Kidney (tissue), 13 donors: ENCODE measurements at regions not wholly inside any gene's neighbourhood (a gene's known extent, or its start where the extent isn't known, plus 50 kb on each side); places are given as distances from the start of the nearest gene placed in this dataset.

ENCODE experiments used
- DNase-seq, 5 donors: peaks; one replicate each; pipeline ENCODE4 v3.0.0-alpha.2; 2013 to 2020
- FAIRE-seq: peaks from 2 replicates; lab custom pipeline; 2012; peaks lifted over from hg19 to GRCh38; lab: Jason Lieb, UNC
- H3K27ac ChIP-seq, 2 donors: one replicate each; pipeline ENCODE4 v1.7.0; 2013; ENCODE audit warnings: low read depth in 2 of 2, low read length in 2 of 2, inconsistent platforms in 1 of 2
- H3K27me3 ChIP-seq: one replicate; pipeline ENCODE4 v1.7.1; 2013; ENCODE audit warnings: low read length, inconsistent platforms; ENCODE audit not compliant: control insufficient read depth, insufficient read depth
- H3K36me3 ChIP-seq, 3 donors: one replicate each; pipeline versions ENCODE4 v1.7.0 to v1.7.1; 2013; ENCODE audit warnings: low read length in 3 of 3, control low read depth in 1 of 3, inconsistent platforms in 1 of 3; ENCODE audit not compliant: insufficient read depth in 3 of 3, control insufficient read depth in 2 of 3
- H3K4me1 ChIP-seq, 3 donors: one replicate each; pipeline versions ENCODE4 v1.7.0 to v1.7.1; 2013; ENCODE audit warnings: low read length in 3 of 3, inconsistent platforms in 1 of 3, low read depth in 1 of 3; ENCODE audit not compliant: control insufficient read depth in 2 of 3, insufficient read depth in 2 of 3
- H3K4me3 ChIP-seq, 3 donors: one replicate each; pipeline versions ENCODE4 v1.7.0 to v1.8.1; 2013; ENCODE audit warnings: low read length in 3 of 3, control low read depth in 1 of 3, inconsistent platforms in 1 of 3
- H3K9ac ChIP-seq, 3 donors: one replicate each; pipeline versions ENCODE4 v1.7.0 to v1.7.1; 2013; ENCODE audit warnings: low read length in 3 of 3, control low read depth in 1 of 3, inconsistent platforms in 1 of 3
- H3K9me3 ChIP-seq, 3 donors: one replicate each; pipeline versions ENCODE4 v1.7.0 to v1.7.1; 2013; ENCODE audit warnings: low read length in 3 of 3, control low read depth in 1 of 3, inconsistent platforms in 1 of 3; ENCODE audit not compliant: control insufficient read depth in 2 of 3, insufficient read depth in 1 of 3
- CTCF ChIP-seq: IDR thresholded peaks from 3 replicates; pipeline ENCODE4 v1.5.1; 2012; ENCODE audit warnings: mild to moderate bottlenecking, moderate library complexity, borderline replicate concordance; ENCODE audit not compliant: insufficient read depth; ENCODE audit errors: extremely low read depth
- intact Hi-C: fragments of 100-400 bp; cut with DNase I; formaldehyde crosslinking; loops from one replicate; pipeline ENCODE4 v1.11.1; 2022
- donor health status: control.
- donor health status: control.
- donor health status: control.
- donor health status: control.
- donor health status: control.
- donor health status: DM: yes; HTN: yes; CAD: no.
- donor health status: Normal renal cell carcinoma (clear cell type).

GRCh38 chr5:72572236-72572765, 65.1 kb upstream of the ZNF366 start:
- no peaks in the 10 kb centered on the region for H3K36me3 ChIP-seq
- H3K9ac ChIP-seq: no peak overlapping the region
- DNase-seq (no peak), FAIRE-seq (no peak)
- H3K27me3 ChIP-seq: no peaks in the 10 kb centered on the region
- no peaks in the 10 kb centered on the region for H3K9me3 ChIP-seq
- H3K27ac ChIP-seq: no peak overlapping the region
- intact Hi-C loops: no loop called here
- no peaks in the 10 kb centered on the region for H3K4me1 ChIP-seq
- no peak for TF ChIP-seq CTCF
- H3K4me3 ChIP-seq: no peak overlapping the region

GRCh38 chr5:72569408-72569944, 62.3 kb upstream of the ZNF366 start:
- H3K27ac ChIP-seq: no peak overlapping the region
- FAIRE-seq: no peak
- no peak for DNase-seq

GRCh38 chr5:72566746-72567145, 59.5 kb upstream of the ZNF366 start:
- H3K27me3 ChIP-seq: no peaks in the 10 kb centered on the region
- FAIRE-seq: no peak
- no peak overlapping the region for H3K4me3 ChIP-seq
- no peak for DNase-seq
- H3K36me3 ChIP-seq: no peaks in the 10 kb centered on the region
- no peak overlapping the region for H3K27ac ChIP-seq
- H3K9me3 ChIP-seq: no peaks in the 10 kb centered on the region
- intact Hi-C loops: no loop called here
- no peaks in the 10 kb centered on the region for H3K4me1 ChIP-seq
- H3K9ac ChIP-seq: no peak overlapping the region
- TF ChIP-seq CTCF: no peak

More at GRCh38 chr5:72569408-72569944, 62.3 kb upstream of the ZNF366 start:
- Histone ChIP-seq H3K9ac (no peak overlapping the region), H3K4me3 (no peak overlapping the region), H3K9me3 (no peaks in the 10 kb centered on the region), H3K4me1 (no peaks in the 10 kb centered on the region), H3K27me3 (no peaks in the 10 kb centered on the region), H3K36me3 (no peaks in the 10 kb centered on the region)
- intact Hi-C loops: no loop called here
- TF ChIP-seq CTCF: no peak
